ENCODE measurements at regions not wholly inside any gene's neighbourhood (a gene's known extent, or its start where the extent isn't known, plus 50 kb on each side); places are given as distances from the start of the nearest gene placed in this dataset.
"Not testable (repeated sequence)": the region's sequence is repeated elsewhere in the genome, so short reads cannot be mapped to it uniquely, and the experiment has no call there.

GRCh38 chr15:34528055-34528754 lies 55.2 kb downstream of the GOLGA8B start:
- not testable (repeated sequence) for DNase-seq

GRCh38 chr15:34527641-34528040 lies 55.8 kb downstream of the GOLGA8B start:
- DNase-seq: not testable (repeated sequence)

GRCh38 chr15:34523849-34524248 lies 59.6 kb downstream of the GOLGA8B start:
- DNase-seq: not testable (repeated sequence)

GRCh38 chr15:34522601-34523000 lies 60.9 kb downstream of the GOLGA8B start:
- DNase-seq: not testable (repeated sequence)

GRCh38 chr15:34521802-34522485 lies 61.5 kb downstream of the GOLGA8B start:
- DNase-seq: not testable (repeated sequence)

GRCh38 chr15:34520566-34520965 lies 62.9 kb downstream of the GOLGA8B start:
- DNase-seq: no peak

DNA sequence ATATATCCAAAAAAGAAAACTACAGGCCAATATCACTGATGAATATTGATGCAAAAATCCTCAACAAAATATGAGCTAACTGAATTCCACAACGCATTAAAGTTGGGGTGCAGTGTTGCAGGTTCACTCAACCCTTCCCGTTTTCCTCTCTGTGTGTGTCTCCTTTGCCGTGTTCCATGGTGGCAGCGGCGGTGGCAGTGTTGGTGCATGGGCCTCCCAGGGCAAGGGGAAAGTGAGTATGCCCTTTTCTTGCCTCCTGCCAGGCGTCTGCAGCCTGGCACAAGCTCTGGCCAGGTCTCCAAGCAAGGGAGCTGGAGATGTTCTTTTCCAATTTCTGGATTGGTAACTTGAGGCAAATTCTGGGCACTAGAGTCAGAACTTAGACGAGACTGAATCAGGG lies 63.4 kb downstream of the GOLGA8B start:
- not testable (repeated sequence) for DNase-seq

DNA sequence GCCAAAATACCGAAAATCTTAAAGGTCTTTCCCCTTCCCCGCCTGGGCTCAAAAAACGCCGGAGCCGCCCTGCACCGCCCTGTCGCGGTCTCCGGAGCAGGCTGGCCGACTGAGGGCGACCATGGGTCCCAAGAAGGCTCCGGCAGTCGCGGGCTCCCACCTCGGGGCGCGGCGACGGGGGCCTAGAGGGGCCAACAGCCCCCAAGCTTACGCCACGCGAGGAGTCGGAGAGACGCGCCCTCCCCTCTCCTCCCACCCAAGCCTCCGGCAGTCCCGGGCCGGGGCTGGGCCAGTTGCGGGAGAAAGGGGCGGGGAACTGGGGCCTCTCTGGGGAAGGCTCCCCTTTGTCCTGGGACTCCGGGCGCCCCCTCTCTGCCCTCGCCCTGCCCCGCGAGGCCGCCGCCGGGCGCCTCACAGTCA lies 69.2 kb downstream of the GOLGA8B start:
- DNase-seq: no peak

DNA sequence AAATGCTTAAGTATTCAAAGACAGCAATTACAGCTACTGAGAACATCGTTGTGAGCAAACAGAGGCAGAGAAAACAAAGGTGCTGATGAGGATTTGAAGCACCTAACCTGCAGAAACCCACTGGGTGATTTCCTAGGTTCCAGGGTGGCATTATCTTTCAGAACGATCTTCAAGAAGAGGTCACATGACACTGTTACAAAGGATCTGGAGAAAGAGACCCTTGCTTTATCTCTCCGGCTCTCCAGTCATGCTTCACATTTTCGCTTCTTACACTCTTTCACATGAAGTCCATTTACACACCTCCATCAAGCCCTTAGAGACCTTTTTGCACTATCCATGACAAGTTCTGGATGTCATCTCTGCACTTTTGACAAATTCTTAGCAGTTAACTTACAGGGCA lies 70.8 kb downstream of the GOLGA8B start:
- no peak for DNase-seq

DNA sequence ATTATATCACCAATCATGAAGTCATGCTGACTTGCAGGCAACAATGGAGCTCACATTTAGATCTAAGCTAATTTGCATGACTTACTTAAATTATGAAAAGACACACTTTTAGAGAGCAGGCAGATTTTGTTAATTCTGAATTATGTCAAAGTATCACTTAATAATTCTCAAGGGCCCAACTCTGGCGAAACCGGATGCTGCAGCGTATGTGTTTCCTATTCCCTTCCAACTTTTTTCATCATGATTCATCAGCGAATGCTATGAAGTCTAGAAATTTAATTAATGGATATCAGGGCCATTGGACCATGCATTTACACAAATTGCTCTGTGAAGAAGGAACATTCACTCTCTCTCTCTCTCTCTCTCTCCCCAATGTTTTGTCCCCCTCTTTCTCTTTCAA lies 63.5 kb upstream of the GOLGA8A start:
- no peak for DNase-seq

GRCh38 chr15:34496207-34496995 lies 58.8 kb upstream of the GOLGA8A start:
- peak; percentile 39 for DNase-seq

- not testable (repeated sequence) for DNase-seq
Measured at GRCh38 chr15:34495707-34496106, 58.1 kb upstream of the GOLGA8A start.

GRCh38 chr15:34494084-34494399 lies 56.4 kb upstream of the GOLGA8A start:
- DNase-seq: no peak

DNA sequence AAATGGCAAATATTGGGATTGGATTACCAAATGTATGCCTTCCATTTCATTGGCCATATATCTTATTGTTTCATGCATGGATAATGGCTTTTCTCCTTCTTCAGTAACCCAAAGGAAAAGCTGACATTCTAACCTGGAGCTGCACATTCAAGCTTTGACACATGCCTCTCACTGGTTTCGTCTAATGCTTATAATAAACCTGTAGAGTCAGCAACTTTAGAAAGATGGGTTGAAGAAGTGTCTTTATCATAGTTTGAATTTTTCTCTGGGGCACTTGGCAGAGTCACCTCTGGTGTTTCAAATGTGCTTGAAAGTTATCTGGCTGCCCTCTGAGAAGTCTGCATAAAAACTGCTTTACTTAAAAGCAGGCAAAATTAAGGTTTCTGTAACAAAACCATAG lies 55.4 kb upstream of the GOLGA8A start:
- no peak for DNase-seq

DNA sequence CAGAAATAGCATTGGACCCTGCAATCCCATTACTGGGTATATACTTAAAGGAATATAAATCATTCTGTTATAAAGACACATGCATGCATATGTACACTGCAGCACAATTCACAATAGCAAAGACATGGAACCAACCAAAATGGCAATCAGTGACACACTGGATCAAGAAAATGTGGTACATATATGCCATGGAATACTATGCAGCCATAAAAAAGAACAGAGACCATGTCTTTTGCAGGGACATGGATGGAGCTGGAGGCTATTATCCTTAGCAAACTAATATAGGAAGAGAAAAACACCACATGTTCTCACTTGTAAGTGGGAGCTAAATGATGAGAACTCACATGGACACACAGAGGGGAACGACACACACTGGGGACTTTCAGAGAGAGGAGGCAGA lies 53.9 kb upstream of the GOLGA8A start:
- not testable (repeated sequence) for DNase-seq

GRCh38 chr15:34490417-34491193 lies 53.0 kb upstream of the GOLGA8A start:
- no peak for DNase-seq

DNA sequence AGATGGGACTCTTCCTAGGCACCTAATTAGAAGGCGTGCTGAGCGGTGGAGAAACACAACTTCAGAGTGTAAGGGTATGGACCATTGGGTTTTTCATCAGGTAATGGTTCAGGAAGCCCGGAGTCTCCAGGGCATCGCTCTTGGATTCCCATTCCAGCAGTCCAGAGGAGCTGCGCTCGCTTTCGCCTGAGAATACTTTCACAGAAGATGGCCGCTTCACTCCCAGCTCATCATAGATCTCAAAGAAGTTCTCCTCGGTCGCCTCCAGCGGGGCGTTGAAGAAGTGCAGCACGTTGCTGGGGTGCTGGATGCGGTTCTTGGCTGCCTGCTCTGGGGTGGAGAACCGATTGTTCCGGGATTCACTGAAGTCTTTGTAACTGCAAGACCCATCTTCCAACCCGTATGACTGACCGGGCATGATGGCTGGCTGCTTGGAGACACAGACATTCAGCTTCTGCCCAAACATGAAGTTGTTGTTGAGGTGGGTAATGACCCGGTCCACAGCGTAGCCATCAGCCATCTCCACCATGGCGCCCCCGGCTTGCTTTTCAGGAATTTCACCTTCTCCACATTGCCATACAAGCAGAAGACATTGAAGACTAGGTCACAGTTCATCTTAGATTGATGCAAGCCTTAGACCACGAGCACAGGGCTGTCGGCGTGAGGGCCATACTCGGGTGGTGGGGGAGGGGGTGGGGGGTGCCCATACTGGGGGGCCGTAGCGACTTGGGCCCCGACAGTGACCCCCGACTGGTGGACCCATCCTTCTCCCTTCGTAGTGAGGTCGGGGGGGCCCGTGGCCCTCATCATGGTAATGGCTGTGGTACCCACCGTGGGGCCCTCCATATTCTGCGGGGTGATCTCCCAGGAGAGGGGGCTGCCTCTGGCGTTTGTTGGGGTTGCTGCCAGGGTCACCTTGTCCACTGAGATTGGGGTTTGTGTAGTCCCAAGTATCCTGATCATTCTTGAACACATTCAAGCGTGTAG lies 51.7 kb upstream of the GOLGA8A start:
- DNase-seq: not testable (repeated sequence)

Measured in COR-L47 (cell line).